ENCODE measurements at regions not wholly inside any gene's neighbourhood (a gene's known extent, or its start where the extent isn't known, plus 50 kb on each side); places are given as distances from the start of the nearest gene placed in this dataset.

GRCh38 chr13:107099661-107100060 is 531.7 kb upstream of the ARGLU1 start:
- H3K4me3 ChIP-seq (ENCODE audit: low read length in 2 of 2), result no peak overlapping the region
- no peak overlapping the region for H3K9ac ChIP-seq (ENCODE audit: low read length in 2 of 2)
- H3K9me3 ChIP-seq (ENCODE audit: control insufficient read depth in 2 of 2, low read length in 2 of 2), result no peaks in the 10 kb centered on the region
- H3K4me1 ChIP-seq (ENCODE audit: control insufficient read depth, insufficient read depth, low read length), result no peaks in the 10 kb centered on the region
- H3K36me3 ChIP-seq (ENCODE audit: control insufficient read depth in 2 of 2, insufficient read depth in 2 of 2, low read length in 2 of 2), result no peaks in the 10 kb centered on the region
- H3K27me3 ChIP-seq (ENCODE audit: control insufficient read depth in 1 of 2, insufficient read depth in 2 of 2, low read length in 2 of 2), result no peaks in the 10 kb centered on the region
- no peak overlapping the region for H3K27ac ChIP-seq (ENCODE audit: low read length)

GRCh38 chr13:107097916-107098315 is 530.0 kb upstream of the ARGLU1 start:
- no peak overlapping the region for H3K4me3 ChIP-seq (ENCODE audit: low read length in 2 of 2)
- no peaks in the 10 kb centered on the region for H3K4me1 ChIP-seq (ENCODE audit: control insufficient read depth, insufficient read depth, low read length)
- H3K9ac ChIP-seq (ENCODE audit: low read length in 2 of 2), result no peak overlapping the region
- H3K36me3 ChIP-seq (ENCODE audit: control insufficient read depth in 2 of 2, insufficient read depth in 2 of 2, low read length in 2 of 2), result no peaks in the 10 kb centered on the region
- no peaks in the 10 kb centered on the region for H3K27me3 ChIP-seq (ENCODE audit: control insufficient read depth in 1 of 2, insufficient read depth in 2 of 2, low read length in 2 of 2)
- H3K27ac ChIP-seq (ENCODE audit: low read length), result no peak overlapping the region
- no peaks in the 10 kb centered on the region for H3K9me3 ChIP-seq (ENCODE audit: control insufficient read depth in 2 of 2, low read length in 2 of 2)

GRCh38 chr13:107095876-107096275 is 527.9 kb upstream of the ARGLU1 start:
- no peaks in the 10 kb centered on the region for H3K27me3 ChIP-seq (ENCODE audit: control insufficient read depth in 1 of 2, insufficient read depth in 2 of 2, low read length in 2 of 2)
- no peak overlapping the region for H3K9ac ChIP-seq (ENCODE audit: low read length in 2 of 2)

GRCh38 chr13:107091861-107092260 is 523.9 kb upstream of the ARGLU1 start:
- Histone ChIP-seq H3K27me3 (ENCODE audit: control insufficient read depth in 1 of 2, insufficient read depth in 2 of 2, low read length in 2 of 2) (no peaks in the 10 kb centered on the region), H3K27ac (ENCODE audit: low read length) (no peak overlapping the region), H3K36me3 (ENCODE audit: control insufficient read depth in 2 of 2, insufficient read depth in 2 of 2, low read length in 2 of 2) (no peaks in the 10 kb centered on the region), H3K4me3 (ENCODE audit: low read length in 2 of 2) (no peak overlapping the region), H3K4me1 (ENCODE audit: control insufficient read depth, insufficient read depth, low read length) (no peaks in the 10 kb centered on the region), H3K9ac (ENCODE audit: low read length in 2 of 2) (no peak overlapping the region), H3K9me3 (ENCODE audit: control insufficient read depth in 2 of 2, low read length in 2 of 2) (no peaks in the 10 kb centered on the region)

More at GRCh38 chr13:107095876-107096275, 527.9 kb upstream of the ARGLU1 start:
- H3K4me1 ChIP-seq (ENCODE audit: control insufficient read depth, insufficient read depth, low read length), result no peaks in the 10 kb centered on the region
- H3K27ac ChIP-seq (ENCODE audit: low read length), result no peak overlapping the region
- no peaks in the 10 kb centered on the region for H3K9me3 ChIP-seq (ENCODE audit: control insufficient read depth in 2 of 2, low read length in 2 of 2)
- no peak overlapping the region for H3K4me3 ChIP-seq (ENCODE audit: low read length in 2 of 2)
- no peaks in the 10 kb centered on the region for H3K36me3 ChIP-seq (ENCODE audit: control insufficient read depth in 2 of 2, insufficient read depth in 2 of 2, low read length in 2 of 2)

- Histone ChIP-seq H3K36me3 (ENCODE audit: control insufficient read depth in 2 of 2, insufficient read depth in 2 of 2, low read length in 2 of 2) (no peaks in the 10 kb centered on the region), H3K27ac (ENCODE audit: low read length) (no peak overlapping the region), H3K4me1 (ENCODE audit: control insufficient read depth, insufficient read depth, low read length) (no peaks in the 10 kb centered on the region), H3K9me3 (ENCODE audit: control insufficient read depth in 2 of 2, low read length in 2 of 2) (no peaks in the 10 kb centered on the region), H3K27me3 (ENCODE audit: control insufficient read depth in 1 of 2, insufficient read depth in 2 of 2, low read length in 2 of 2) (no peaks in the 10 kb centered on the region), H3K9ac (ENCODE audit: low read length in 2 of 2) (no peak overlapping the region), H3K4me3 (ENCODE audit: low read length in 2 of 2) (no peak overlapping the region)
These were observed 523.5 kb upstream of the ARGLU1 start for GRCh38 chr13:107091428-107091827.

GRCh38 chr13:107088061-107088460 is 520.1 kb upstream of the ARGLU1 start:
- no peak overlapping the region for H3K4me3 ChIP-seq (ENCODE audit: low read length in 2 of 2)
- H3K27me3 ChIP-seq (ENCODE audit: control insufficient read depth in 1 of 2, insufficient read depth in 2 of 2, low read length in 2 of 2), result no peaks in the 10 kb centered on the region
- no peak overlapping the region for H3K27ac ChIP-seq (ENCODE audit: low read length)
- no peaks in the 10 kb centered on the region for H3K36me3 ChIP-seq (ENCODE audit: control insufficient read depth in 2 of 2, insufficient read depth in 2 of 2, low read length in 2 of 2)
- no peak overlapping the region for H3K9ac ChIP-seq (ENCODE audit: low read length in 2 of 2)
- no peaks in the 10 kb centered on the region for H3K4me1 ChIP-seq (ENCODE audit: control insufficient read depth, insufficient read depth, low read length)
- H3K9me3 ChIP-seq (ENCODE audit: control insufficient read depth in 2 of 2, low read length in 2 of 2), result peaks cover 0 to 3% of the 10 kb centered on the region in 2 donors

GRCh38 chr13:107079423-107080049 is 511.6 kb upstream of the ARGLU1 start:
- no peaks in the 10 kb centered on the region for H3K9me3 ChIP-seq (ENCODE audit: control insufficient read depth in 2 of 2, low read length in 2 of 2)
- no peak overlapping the region for H3K27ac ChIP-seq (ENCODE audit: low read length)
- no peaks in the 10 kb centered on the region for H3K4me1 ChIP-seq (ENCODE audit: control insufficient read depth, insufficient read depth, low read length)

GRCh38 chr13:107078229-107078765 is 510.4 kb upstream of the ARGLU1 start:
- no peak overlapping the region for H3K9ac ChIP-seq (ENCODE audit: low read length in 2 of 2)
- no peaks in the 10 kb centered on the region for H3K9me3 ChIP-seq (ENCODE audit: control insufficient read depth in 2 of 2, low read length in 2 of 2)
- no peak overlapping the region for H3K27ac ChIP-seq (ENCODE audit: low read length)
- H3K27me3 ChIP-seq (ENCODE audit: control insufficient read depth in 1 of 2, insufficient read depth in 2 of 2, low read length in 2 of 2), result no peaks in the 10 kb centered on the region
- H3K36me3 ChIP-seq (ENCODE audit: control insufficient read depth in 2 of 2, insufficient read depth in 2 of 2, low read length in 2 of 2), result no peaks in the 10 kb centered on the region
- H3K4me3 ChIP-seq (ENCODE audit: low read length in 2 of 2), result no peak overlapping the region
- no peaks in the 10 kb centered on the region for H3K4me1 ChIP-seq (ENCODE audit: control insufficient read depth, insufficient read depth, low read length)

More at GRCh38 chr13:107079423-107080049, 511.6 kb upstream of the ARGLU1 start:
- H3K27me3 ChIP-seq (ENCODE audit: control insufficient read depth in 1 of 2, insufficient read depth in 2 of 2, low read length in 2 of 2), result no peaks in the 10 kb centered on the region
- no peak overlapping the region for H3K4me3 ChIP-seq (ENCODE audit: low read length in 2 of 2)
- H3K36me3 ChIP-seq (ENCODE audit: control insufficient read depth in 2 of 2, insufficient read depth in 2 of 2, low read length in 2 of 2), result no peaks in the 10 kb centered on the region
- H3K9ac ChIP-seq (ENCODE audit: low read length in 2 of 2), result no peak overlapping the region

GRCh38 chr13:107076801-107077200 is 508.9 kb upstream of the ARGLU1 start:
- H3K9me3 ChIP-seq (ENCODE audit: control insufficient read depth in 2 of 2, low read length in 2 of 2), result no peaks in the 10 kb centered on the region
- no peaks in the 10 kb centered on the region for H3K36me3 ChIP-seq (ENCODE audit: control insufficient read depth in 2 of 2, insufficient read depth in 2 of 2, low read length in 2 of 2)
- no peak overlapping the region for H3K27ac ChIP-seq (ENCODE audit: low read length)
- H3K9ac ChIP-seq (ENCODE audit: low read length in 2 of 2), result no peak overlapping the region
- H3K4me3 ChIP-seq (ENCODE audit: low read length in 2 of 2), result no peak overlapping the region
- no peaks in the 10 kb centered on the region for H3K27me3 ChIP-seq (ENCODE audit: control insufficient read depth in 1 of 2, insufficient read depth in 2 of 2, low read length in 2 of 2)
- no peaks in the 10 kb centered on the region for H3K4me1 ChIP-seq (ENCODE audit: control insufficient read depth, insufficient read depth, low read length)

- Histone ChIP-seq H3K4me3 (ENCODE audit: low read length in 2 of 2) (no peak overlapping the region), H3K9ac (ENCODE audit: low read length in 2 of 2) (no peak overlapping the region), H3K27me3 (ENCODE audit: control insufficient read depth in 1 of 2, insufficient read depth in 2 of 2, low read length in 2 of 2) (no peaks in the 10 kb centered on the region), H3K27ac (ENCODE audit: low read length) (no peak overlapping the region), H3K4me1 (ENCODE audit: control insufficient read depth, insufficient read depth, low read length) (no peaks in the 10 kb centered on the region), H3K9me3 (ENCODE audit: control insufficient read depth in 2 of 2, low read length in 2 of 2) (no peaks in the 10 kb centered on the region), H3K36me3 (ENCODE audit: control insufficient read depth in 2 of 2, insufficient read depth in 2 of 2, low read length in 2 of 2) (no peaks in the 10 kb centered on the region)
These were observed 507.6 kb upstream of the ARGLU1 start for GRCh38 chr13:107075576-107075975.

GRCh38 chr13:107070792-107071191 is 502.9 kb upstream of the ARGLU1 start:
- no peak overlapping the region for H3K9ac ChIP-seq (ENCODE audit: low read length in 2 of 2)
- no peaks in the 10 kb centered on the region for H3K36me3 ChIP-seq (ENCODE audit: control insufficient read depth in 2 of 2, insufficient read depth in 2 of 2, low read length in 2 of 2)
- H3K4me1 ChIP-seq (ENCODE audit: control insufficient read depth, insufficient read depth, low read length), result no peaks in the 10 kb centered on the region
- no peak overlapping the region for H3K27ac ChIP-seq (ENCODE audit: low read length)
- H3K9me3 ChIP-seq (ENCODE audit: control insufficient read depth in 2 of 2, low read length in 2 of 2), result no peaks in the 10 kb centered on the region
- H3K4me3 ChIP-seq (ENCODE audit: low read length in 2 of 2), result no peak overlapping the region
- peaks cover 0 to 2% of the 10 kb centered on the region in 2 donors for H3K27me3 ChIP-seq (ENCODE audit: control insufficient read depth in 1 of 2, insufficient read depth in 2 of 2, low read length in 2 of 2)
